Ectodermal cell (in vitro differentiated cells): ENCODE measurements at regions not wholly inside any gene's neighbourhood (a gene's known extent, or its start where the extent isn't known, plus 50 kb on each side); places are given as distances from the start of the nearest gene placed in this dataset.

Source experiments
- H3K27ac ChIP-seq: 2 replicates; pipeline ENCODE4 v1.7.0; 2013; ENCODE audit warnings: mild to moderate bottlenecking, low read depth, low read length; ENCODE audit not compliant: insufficient read depth, poor library complexity, severe bottlenecking
- H3K27me3 ChIP-seq: 2 replicates; pipeline ENCODE4 v1.7.0; 2013; ENCODE audit warnings: mild to moderate bottlenecking, low read length; ENCODE audit not compliant: insufficient read depth, control insufficient read depth, poor library complexity, severe bottlenecking
- H3K36me3 ChIP-seq: one replicate; pipeline ENCODE4 v1.7.0; 2013; ENCODE audit warnings: low read length; ENCODE audit not compliant: control insufficient read depth, insufficient read depth
- H3K4me1 ChIP-seq: one replicate; pipeline ENCODE4 v1.7.0; 2013; ENCODE audit warnings: low read length; ENCODE audit not compliant: control insufficient read depth, insufficient read depth
- H3K4me3 ChIP-seq: 2 replicates; pipeline ENCODE4 v1.7.0; 2013; ENCODE audit warnings: low read depth, low read length, control low read depth; ENCODE audit not compliant: insufficient read depth
- H3K9me3 ChIP-seq: 2 replicates; pipeline ENCODE4 v1.7.0; 2013; ENCODE audit warnings: mild to moderate bottlenecking, low read length, moderate library complexity; ENCODE audit not compliant: control insufficient read depth
- WGBS, 2 experiments: methylation state at CpG; one replicate each; pipeline ENCODE4 v1.1.7; 2013; ENCODE audit warnings: missing lambda C conversion rate in 2 of 2; 5-methylcytosine and 5-hydroxymethylcytosine counted together

GRCh38 chr7:371119-371778 lies 81.3 kb downstream of the FOXL3 start:
- H3K27ac ChIP-seq = no peak overlapping the region
- H3K36me3 ChIP-seq = no peaks in the 10 kb centered on the region
- H3K4me1 ChIP-seq = peaks cover 30% of the 10 kb centered on the region
- no peaks in the 10 kb centered on the region for H3K27me3 ChIP-seq
- H3K9me3 ChIP-seq = no peaks in the 10 kb centered on the region
- WGBS, 2 experiments = 95 to 96% methylated on average over 13 of the region's 13 CpGs
- H3K4me3 ChIP-seq = no peak overlapping the region

- H3K4me1 ChIP-seq = peaks cover 30% of the 10 kb centered on the region
- 92 to 93% methylated on average over 43 of the region's 43 CpGs for WGBS, 2 experiments
- H3K9me3 ChIP-seq = no peaks in the 10 kb centered on the region
- H3K27me3 ChIP-seq = no peaks in the 10 kb centered on the region
- H3K4me3 ChIP-seq = no peak overlapping the region
- H3K36me3 ChIP-seq = no peaks in the 10 kb centered on the region
- H3K27ac ChIP-seq = no peak overlapping the region
Observed at GRCh38 chr7:371779-372545, 82.0 kb downstream of the FOXL3 start.

GRCh38 chr7:372546-372931 lies 82.6 kb downstream of the FOXL3 start:
- WGBS, 2 experiments = 84 to 85% methylated on average over 15 of the region's 15 CpGs
- Histone ChIP-seq H3K4me1 (peaks cover 30% of the 10 kb centered on the region), H3K9me3 (no peaks in the 10 kb centered on the region), H3K27ac (no peak overlapping the region), H3K27me3 (no peaks in the 10 kb centered on the region), H3K4me3 (no peak overlapping the region), H3K36me3 (no peaks in the 10 kb centered on the region)

- H3K36me3 ChIP-seq = no peaks in the 10 kb centered on the region
- H3K9me3 ChIP-seq = no peaks in the 10 kb centered on the region
- H3K4me1 ChIP-seq = peaks cover 30% of the 10 kb centered on the region
- 68 to 70% methylated on average over 39 of the region's 39 CpGs for WGBS, 2 experiments
- H3K27ac ChIP-seq = no peak overlapping the region
- H3K4me3 ChIP-seq = no peak overlapping the region
- no peaks in the 10 kb centered on the region for H3K27me3 ChIP-seq
Observed at GRCh38 chr7:372932-373791, 83.2 kb downstream of the FOXL3 start.

- WGBS, 2 experiments = 82 to 83% methylated on average over 23 of the region's 23 CpGs
- H3K4me1 ChIP-seq = peaks cover 32% of the 10 kb centered on the region
- no peaks in the 10 kb centered on the region for H3K36me3 ChIP-seq
- peaks cover 4% of the 10 kb centered on the region for H3K27me3 ChIP-seq
- H3K27ac ChIP-seq = no peak overlapping the region
- no peaks in the 10 kb centered on the region for H3K9me3 ChIP-seq
- no peak overlapping the region for H3K4me3 ChIP-seq
Observed at GRCh38 chr7:373818-374705, 84.1 kb downstream of the FOXL3 start.

- Histone ChIP-seq H3K9me3 (no peaks in the 10 kb centered on the region), H3K27ac (no peak overlapping the region), H3K27me3 (peaks cover 12% of the 10 kb centered on the region), H3K4me1 (peaks cover 39% of the 10 kb centered on the region), H3K4me3 (no peak overlapping the region), H3K36me3 (no peaks in the 10 kb centered on the region)
- WGBS, 2 experiments = 92 to 93% methylated on average over 31 of the region's 31 CpGs
Observed at GRCh38 chr7:374706-375311, 84.8 kb downstream of the FOXL3 start.

GRCh38 chr7:375321-375831 lies 85.4 kb downstream of the FOXL3 start:
- Histone ChIP-seq H3K4me1 (peaks cover 39% of the 10 kb centered on the region), H3K9me3 (no peaks in the 10 kb centered on the region), H3K27me3 (peaks cover 13% of the 10 kb centered on the region), H3K27ac (no peak overlapping the region), H3K36me3 (no peaks in the 10 kb centered on the region), H3K4me3 (no peak overlapping the region)
- WGBS, 2 experiments = 93% methylated on average over 32 of the region's 32 CpGs

GRCh38 chr7:375901-376305 lies 85.9 kb downstream of the FOXL3 start:
- no peaks in the 10 kb centered on the region for H3K9me3 ChIP-seq
- H3K4me1 ChIP-seq = peaks cover 40% of the 10 kb centered on the region
- H3K4me3 ChIP-seq = no peak overlapping the region
- no peaks in the 10 kb centered on the region for H3K36me3 ChIP-seq
- H3K27ac ChIP-seq = no peak overlapping the region
- peaks cover 13% of the 10 kb centered on the region for H3K27me3 ChIP-seq
- 85 to 86% methylated on average over 19 of the region's 19 CpGs for WGBS, 2 experiments
